HepG2 (cell line): ENCODE measurements at regions not wholly inside any gene's neighbourhood (a gene's known extent, or its start where the extent isn't known, plus 50 kb on each side); places are given as distances from the start of the nearest gene placed in this dataset.

Experiments
- EZH2 ChIP-seq: conservative IDR thresholded peaks from 2 replicates; pipeline ENCODE4 v1.6.1; 2012; ENCODE audit warnings: mild to moderate bottlenecking, low read depth, low read length, moderate library complexity
- FIP1L1 ChIP-seq: fragments of 200-400 bp; formaldehyde crosslinking; IDR thresholded peaks from 2 replicates; pipeline ENCODE4 v1.6.1; 2018; ENCODE audit warnings: low read depth, mild to moderate bottlenecking, low read length, moderate library complexity, borderline replicate concordance; ENCODE audit not compliant: insufficient read depth
- FOXM1 ChIP-seq: sonication (generic); formaldehyde crosslinking; IDR thresholded peaks from 2 replicates; pipeline ENCODE4 v1.5.0; 2020; ENCODE audit warnings: missing genetic modification reagents
- NR2C2 ChIP-seq: sonication (generic); formaldehyde crosslinking; IDR thresholded peaks from 2 replicates; pipeline ENCODE4 v1.4.0; 2020; ENCODE audit warnings: missing genetic modification reagents, mild to moderate bottlenecking, moderate library complexity, borderline replicate concordance
- RARA ChIP-seq: IDR thresholded peaks from 2 replicates; pipeline ENCODE4 v1.6.1; 2016; ENCODE audit warnings: missing genetic modification reagents, missing compliant biosample characterization
- SUZ12 ChIP-seq: fragments of 150-350 bp; IDR thresholded peaks from 2 replicates; pipeline ENCODE4 v1.6.1; 2014; ENCODE audit warnings: low read depth, low read length
- TARDBP ChIP-seq: sonication (generic); formaldehyde crosslinking; IDR thresholded peaks from 2 replicates; pipeline ENCODE4 v1.8.0; 2022; ENCODE audit warnings: mild to moderate bottlenecking, missing genetic modification reagents
- TEAD2 ChIP-seq: sonication (generic); formaldehyde crosslinking; IDR thresholded peaks from 2 replicates; pipeline ENCODE4 v1.9.0; 2021; ENCODE audit warnings: missing genetic modification reagents
- YY1 ChIP-seq: IDR thresholded peaks from 2 replicates; pipeline ENCODE4 v1.6.1; 2011; ENCODE audit warnings: low read length, low read depth, moderate library complexity, mild to moderate bottlenecking; ENCODE audit not compliant: insufficient read depth, insufficient replicate concordance
- ZNF205 ChIP-seq: IDR thresholded peaks from 2 replicates; pipeline ENCODE4 v1.6.1; 2018; ENCODE audit warnings: missing biosample characterization, missing genetic modification reagents
- ZNF496 ChIP-seq: sonication (generic); formaldehyde crosslinking; IDR thresholded peaks from 2 replicates; pipeline ENCODE4 v1.8.1; 2023; ENCODE audit warnings: mild to moderate bottlenecking, moderate library complexity, missing genetic modification reagents; ENCODE audit not compliant: insufficient replicate concordance
- TF ChIP-seq, protein P1 (sequence below): sonication (generic); formaldehyde crosslinking; IDR thresholded peaks from 2 replicates; pipeline ENCODE4 v1.5.0; 2020; ENCODE audit warnings: mild to moderate bottlenecking, missing genetic modification reagents, moderate library complexity
- TF ChIP-seq, protein P2 (sequence below), 2 experiments: sonication (generic) in 1 of 2; formaldehyde crosslinking in 1 of 2; IDR thresholded peaks; 2 replicates each; pipeline versions ENCODE4 v1.5.1 to v1.6.1; 2011 to 2020; ENCODE audit warnings: borderline replicate concordance in 1 of 2, low read depth in 1 of 2, low read length in 1 of 2, mild to moderate bottlenecking in 1 of 2, missing genetic modification reagents in 1 of 2, moderate library complexity in 1 of 2

DNA sequence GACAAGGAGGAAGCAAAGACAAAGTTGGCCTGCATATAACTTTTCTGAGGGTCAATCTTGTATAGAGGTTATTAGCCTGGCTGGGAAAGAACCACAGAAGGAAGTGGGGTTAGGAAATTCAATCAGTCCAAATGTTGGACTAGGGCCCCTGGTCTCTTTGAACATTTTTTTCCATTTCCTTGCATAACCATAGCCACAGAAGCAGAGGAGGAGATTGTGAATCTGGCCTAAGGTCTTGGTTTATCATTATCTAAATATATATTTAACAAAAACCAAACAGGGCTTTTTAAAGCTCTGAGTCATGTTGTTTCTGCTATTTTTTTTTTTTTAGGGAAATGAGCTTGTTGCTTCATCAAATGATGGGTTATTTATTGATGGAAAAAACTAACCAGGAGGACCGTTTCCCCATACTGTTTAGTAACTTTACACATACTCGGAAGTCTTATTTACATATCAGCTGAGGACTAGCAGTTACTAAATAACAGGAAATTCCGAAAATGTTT is 97.7 kb upstream of the ACSL4 start:
- TF ChIP-seq, protein P1, sequence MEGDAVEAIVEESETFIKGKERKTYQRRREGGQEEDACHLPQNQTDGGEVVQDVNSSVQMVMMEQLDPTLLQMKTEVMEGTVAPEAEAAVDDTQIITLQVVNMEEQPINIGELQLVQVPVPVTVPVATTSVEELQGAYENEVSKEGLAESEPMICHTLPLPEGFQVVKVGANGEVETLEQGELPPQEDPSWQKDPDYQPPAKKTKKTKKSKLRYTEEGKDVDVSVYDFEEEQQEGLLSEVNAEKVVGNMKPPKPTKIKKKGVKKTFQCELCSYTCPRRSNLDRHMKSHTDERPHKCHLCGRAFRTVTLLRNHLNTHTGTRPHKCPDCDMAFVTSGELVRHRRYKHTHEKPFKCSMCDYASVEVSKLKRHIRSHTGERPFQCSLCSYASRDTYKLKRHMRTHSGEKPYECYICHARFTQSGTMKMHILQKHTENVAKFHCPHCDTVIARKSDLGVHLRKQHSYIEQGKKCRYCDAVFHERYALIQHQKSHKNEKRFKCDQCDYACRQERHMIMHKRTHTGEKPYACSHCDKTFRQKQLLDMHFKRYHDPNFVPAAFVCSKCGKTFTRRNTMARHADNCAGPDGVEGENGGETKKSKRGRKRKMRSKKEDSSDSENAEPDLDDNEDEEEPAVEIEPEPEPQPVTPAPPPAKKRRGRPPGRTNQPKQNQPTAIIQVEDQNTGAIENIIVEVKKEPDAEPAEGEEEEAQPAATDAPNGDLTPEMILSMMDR (CRISPR knock-in tag), result no peak
- TF ChIP-seq FIP1L1, result no peak
- no peak for TF ChIP-seq YY1
- no peak for TF ChIP-seq SUZ12
- TF ChIP-seq, protein P2, sequence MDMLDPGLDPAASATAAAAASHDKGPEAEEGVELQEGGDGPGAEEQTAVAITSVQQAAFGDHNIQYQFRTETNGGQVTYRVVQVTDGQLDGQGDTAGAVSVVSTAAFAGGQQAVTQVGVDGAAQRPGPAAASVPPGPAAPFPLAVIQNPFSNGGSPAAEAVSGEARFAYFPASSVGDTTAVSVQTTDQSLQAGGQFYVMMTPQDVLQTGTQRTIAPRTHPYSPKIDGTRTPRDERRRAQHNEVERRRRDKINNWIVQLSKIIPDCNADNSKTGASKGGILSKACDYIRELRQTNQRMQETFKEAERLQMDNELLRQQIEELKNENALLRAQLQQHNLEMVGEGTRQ (IDR thresholded peaks at IDR 0.05; ENCODE audit: low read depth, low read length), result no peak
- TF ChIP-seq, protein P2 (CRISPR knock-in tag; IDR thresholded peaks at IDR 0.05; ENCODE audit: borderline replicate concordance), result no peak
- no peak for TF ChIP-seq ZNF205 (CRISPR knock-in tag)
- TF ChIP-seq NR2C2 (CRISPR knock-in tag), result 0 out of 2 replicates have a peak, but pooled peaks have one; percentile 29
- no peak for TF ChIP-seq TEAD2 (CRISPR knock-in tag)
- TF ChIP-seq ZNF496 (CRISPR knock-in tag), result no peak
- no peak for TF ChIP-seq FOXM1 (CRISPR knock-in tag)
- TF ChIP-seq EZH2, result no peak
- no peak for TF ChIP-seq TARDBP (CRISPR knock-in tag)
- TF ChIP-seq RARA (CRISPR knock-in tag), result peak; percentile 68
